Inflammatory macrophage (primary cell): ENCODE measurements at regions not wholly inside any gene's neighbourhood (a gene's known extent, or its start where the extent isn't known, plus 50 kb on each side); places are given as distances from the start of the nearest gene placed in this dataset.

ENCODE experiments used
- DNase-seq, 2 donors: peaks; one replicate each; pipeline ENCODE4 v3.0.0-alpha.2; 2020 to 2022

DNA sequence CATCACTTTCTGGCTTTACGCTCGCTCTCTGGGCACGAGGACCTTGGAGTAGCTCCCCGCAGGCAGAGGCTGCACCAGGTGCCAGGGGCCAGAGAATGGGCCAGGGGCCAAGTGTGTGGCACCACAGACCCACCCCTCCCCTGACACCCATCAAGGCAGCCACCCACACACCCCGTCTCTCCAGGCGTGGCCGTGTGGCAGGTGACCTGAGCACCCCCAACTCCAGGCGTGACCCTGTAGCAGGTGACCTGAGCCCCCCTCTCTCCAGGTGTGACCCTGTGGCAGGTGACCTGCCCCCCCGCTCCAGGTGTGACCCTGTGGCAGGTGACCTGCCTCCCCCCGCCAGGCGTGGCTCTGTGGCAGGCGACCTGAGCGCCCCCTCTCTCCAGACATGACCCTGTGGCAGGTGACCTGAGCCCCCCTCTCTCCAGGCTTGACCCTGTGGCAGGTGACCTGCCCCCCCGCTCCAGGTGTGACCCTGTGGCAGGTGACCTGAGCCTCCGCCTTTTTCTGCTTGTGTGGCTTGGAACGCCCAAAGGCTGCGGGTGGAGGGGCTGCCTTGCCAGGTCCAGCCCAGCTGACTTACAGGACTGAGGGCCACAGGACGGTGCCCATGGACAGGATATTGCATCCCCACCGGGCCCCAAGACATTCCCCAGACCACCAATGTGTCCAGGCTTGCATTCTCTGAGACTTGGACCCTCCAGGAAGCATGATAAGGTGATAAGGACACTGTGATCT is 667.2 kb downstream of the BRD1 start:
- no peak for DNase-seq

DNA sequence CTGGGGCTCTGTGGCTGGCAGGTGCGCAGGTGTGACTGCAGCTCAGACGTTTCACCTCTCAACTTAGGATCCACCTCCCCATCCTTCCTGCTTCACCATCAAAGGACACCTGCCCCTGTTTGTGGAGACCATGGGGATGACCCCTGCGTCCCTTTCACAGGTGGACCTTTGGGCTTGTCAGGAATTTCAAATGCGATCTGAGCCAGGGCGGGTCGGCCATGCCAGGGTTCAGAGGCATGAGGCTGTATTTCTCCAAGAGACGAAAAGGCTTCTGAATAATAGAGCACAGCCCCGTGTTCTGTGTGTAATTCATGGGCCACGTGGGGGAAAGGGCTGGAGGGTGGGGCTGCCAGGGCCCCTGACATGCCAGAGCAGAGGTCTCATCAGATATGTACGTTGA is 668.0 kb downstream of the BRD1 start:
- DNase-seq = no peak

DNA sequence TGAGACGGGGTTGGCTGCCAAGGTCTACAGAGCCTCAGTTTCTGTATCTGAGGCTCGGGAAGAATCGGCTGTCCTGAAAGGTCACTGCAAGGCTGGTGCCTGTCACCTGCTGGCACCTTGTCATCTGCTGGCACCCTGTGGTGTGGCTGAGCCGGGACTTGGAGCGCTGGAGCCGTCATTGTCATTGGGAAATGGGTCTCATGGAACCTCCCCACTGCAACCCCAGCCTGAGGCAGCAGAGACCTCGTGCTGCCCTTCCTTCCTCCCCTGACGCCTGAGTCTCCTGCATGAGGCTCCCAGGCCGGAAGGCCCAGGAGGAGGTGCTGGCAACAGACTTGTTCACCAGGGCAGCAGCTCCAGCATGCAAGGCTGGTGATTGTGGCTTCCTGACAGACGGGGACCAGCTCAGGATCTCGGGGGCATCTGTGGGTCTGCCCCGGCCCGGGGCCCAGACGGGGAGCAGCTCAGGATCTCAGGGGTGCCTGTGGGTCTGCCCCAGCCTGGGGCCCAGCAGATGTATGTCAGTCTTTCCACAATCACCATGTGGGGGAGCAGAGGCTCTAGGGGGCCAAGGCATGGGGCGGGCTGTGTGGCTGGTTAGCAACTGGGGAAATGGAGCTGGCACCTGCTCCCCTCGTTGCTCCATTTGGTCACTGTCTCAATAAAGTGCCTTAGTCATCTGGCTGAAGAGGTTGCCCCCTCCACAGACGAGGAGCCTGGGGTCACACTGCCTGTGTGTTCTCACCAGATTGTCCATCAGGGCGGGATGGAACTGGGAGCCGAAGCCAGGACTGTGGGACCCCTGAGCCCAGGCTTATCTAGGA is 668.7 kb downstream of the BRD1 start:
- no peak for DNase-seq

DNA sequence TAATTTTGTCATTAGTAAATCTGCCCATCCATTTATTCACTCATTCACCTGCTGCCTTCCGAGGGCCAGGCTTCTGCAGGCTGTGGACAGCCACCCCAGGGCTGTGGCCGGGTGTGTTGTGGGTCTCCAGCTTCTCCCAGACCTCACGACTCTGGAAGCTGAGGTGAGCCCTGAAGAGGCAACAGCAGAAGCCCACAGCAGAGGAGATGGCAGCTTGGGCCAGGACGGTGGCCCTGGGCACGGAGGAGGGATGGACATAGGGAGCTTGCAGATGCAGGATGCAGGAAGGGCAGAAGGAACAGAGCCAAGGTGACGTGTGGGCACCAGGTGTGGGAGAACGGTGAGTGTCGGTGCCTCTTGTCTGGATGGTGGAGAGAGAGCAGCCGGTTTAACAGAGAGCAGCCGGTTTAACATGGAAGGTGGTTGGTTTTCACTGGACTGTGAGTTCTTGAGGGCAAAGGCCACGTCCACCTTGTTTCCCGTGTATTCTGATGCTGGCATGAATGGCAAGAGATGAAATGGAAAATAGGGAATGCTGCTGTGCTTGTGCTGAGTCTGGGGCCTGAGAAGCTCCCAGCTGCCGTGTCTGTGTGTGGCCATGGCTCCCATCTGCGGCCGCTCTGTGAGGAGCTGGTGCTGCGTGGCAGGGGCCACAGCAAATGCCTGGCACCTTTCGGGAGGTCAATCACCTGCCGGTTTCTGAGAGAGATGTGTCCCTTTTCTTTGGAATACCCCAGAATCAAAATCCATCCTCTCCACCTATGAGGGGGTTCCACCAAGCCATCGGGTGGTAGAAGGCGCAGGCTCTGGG is 669.9 kb downstream of the BRD1 start:
- DNase-seq = no peak

DNA sequence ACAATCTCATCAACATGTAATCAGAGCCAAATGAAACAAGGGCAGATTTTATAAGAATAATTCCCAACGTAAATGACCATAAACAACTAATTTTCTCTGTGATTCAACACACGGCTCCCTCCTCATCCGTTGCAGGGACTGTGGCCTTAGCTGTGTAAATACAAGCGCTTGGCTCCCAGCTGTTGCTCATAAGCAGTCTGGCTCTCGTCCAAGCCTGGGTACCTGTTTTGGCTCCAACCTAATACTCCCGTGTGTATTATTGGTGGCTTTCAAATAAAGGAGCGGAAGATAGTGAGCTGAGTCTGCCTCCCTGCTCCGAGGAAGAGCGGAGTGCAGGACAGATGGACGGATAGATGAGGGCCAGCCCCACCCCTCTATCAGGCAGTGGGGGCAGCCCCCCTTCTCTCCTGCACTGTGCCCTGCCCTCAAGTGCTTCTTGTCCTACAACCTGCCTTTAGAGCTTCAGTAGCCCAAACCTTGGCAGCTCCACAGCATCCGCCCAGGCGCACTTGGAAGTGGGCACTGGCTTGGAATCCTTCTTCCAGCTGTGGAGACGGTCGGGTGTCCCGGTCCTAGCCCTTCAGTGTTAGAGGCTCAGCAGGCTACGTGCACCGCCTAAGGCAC is 670.9 kb downstream of the BRD1 start:
- DNase-seq = no peak

DNA sequence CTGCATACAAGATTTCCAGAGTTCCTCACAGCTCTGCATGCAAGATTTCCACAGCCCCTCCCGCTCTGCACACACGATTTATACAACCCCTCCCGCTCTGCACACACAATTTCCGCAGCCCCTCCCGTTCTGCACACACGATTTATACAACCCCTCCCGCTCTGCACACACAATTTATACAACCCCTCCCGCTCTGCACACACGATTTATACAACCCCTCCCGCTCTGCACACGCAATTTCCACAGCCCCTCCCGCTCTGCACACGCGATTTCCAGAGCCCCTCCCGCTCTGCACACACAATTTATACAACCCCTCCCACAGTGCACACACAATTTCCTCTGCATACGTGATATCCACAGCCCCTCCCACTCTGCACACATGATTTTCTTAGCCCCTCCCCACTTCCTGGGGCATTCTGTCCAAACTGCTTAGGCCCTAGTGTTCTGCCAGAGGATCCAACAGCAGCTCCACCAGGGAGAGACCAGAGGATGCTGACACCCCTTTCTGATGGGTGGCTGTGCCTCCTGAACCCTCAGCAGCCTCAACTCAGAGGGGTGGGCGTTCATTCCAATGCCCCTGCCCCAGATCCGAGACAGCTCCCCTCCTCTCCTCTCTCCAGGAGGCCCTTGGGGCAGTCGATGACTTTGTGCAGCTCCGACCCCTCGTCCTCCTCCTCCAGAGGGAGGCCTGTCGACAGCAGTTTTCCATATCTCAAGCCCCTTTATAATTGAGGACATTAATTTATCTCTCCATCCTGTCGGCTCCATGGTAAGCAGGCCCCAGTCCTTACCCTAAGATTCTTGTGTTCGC is 671.7 kb downstream of the BRD1 start:
- no peak for DNase-seq

- no peak for DNase-seq
Measured at GRCh38 chr22:49155039-49155769, 672.5 kb downstream of the BRD1 start.

DNA sequence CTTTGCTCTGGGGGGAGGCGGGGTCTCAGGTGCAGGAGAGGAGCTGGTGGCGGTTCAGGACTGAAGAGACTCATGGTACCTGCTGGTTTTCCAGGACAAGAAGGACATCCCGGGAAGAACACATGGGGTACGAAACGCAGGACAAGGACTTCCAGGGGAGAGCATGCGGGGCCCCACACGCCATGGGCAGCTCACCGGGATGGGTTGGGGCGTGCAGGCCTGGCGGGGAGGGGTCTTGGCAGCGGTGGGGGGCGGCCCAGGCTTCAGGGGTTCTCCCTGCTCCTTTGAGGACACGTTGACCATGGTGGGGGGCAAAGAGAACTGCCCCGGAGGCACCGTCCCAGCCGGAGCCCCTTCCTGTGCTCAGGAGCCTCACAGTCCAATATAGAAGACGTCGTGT is 673.2 kb downstream of the BRD1 start:
- DNase-seq = no peak

- no peak for DNase-seq
Measured at GRCh38 chr22:49153921-49154320, 673.8 kb downstream of the BRD1 start.

GRCh38 chr22:49152939-49153770 is 674.5 kb downstream of the BRD1 start:
- no peak for DNase-seq

DNA sequence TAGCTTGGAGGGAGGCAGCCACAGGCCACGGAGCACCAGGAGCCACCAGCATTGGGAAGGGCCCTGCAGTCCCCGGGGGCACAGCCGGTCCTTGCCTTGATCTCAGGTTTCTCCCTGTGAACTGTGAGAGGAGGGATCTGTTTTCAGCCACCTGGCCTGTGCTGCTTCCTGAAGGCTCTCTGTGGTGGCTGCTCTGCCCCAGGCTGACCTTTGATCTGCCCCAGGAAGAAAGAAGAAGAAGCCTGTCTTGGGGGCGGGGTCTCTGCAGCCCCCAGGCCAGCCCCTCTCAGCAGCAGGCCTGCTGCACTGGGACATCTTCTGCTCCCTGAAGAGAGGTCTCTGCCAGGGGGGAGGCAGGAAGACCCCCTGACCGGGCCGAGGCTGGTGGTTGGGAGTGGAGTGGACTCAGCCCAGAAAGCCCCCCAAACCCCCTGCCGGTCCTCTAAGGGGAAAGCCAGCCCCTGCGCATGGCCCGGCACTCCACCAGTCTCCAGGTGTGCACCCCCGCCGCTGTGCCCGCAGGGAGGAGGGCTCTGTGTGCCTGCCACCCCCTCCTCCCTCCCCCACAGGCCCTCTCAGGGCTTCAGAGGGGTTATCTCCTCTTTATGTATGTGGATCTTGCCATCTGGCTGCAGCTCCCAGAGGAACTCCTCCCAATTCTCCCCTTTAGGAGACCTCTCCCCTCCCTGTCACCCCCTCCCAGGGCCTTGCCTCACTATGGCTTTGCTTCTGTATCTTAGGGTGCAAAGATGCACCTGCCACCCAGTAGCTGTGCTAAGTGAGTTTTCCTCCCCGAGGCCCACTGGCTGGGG is 675.3 kb downstream of the BRD1 start:
- DNase-seq = no peak

DNA sequence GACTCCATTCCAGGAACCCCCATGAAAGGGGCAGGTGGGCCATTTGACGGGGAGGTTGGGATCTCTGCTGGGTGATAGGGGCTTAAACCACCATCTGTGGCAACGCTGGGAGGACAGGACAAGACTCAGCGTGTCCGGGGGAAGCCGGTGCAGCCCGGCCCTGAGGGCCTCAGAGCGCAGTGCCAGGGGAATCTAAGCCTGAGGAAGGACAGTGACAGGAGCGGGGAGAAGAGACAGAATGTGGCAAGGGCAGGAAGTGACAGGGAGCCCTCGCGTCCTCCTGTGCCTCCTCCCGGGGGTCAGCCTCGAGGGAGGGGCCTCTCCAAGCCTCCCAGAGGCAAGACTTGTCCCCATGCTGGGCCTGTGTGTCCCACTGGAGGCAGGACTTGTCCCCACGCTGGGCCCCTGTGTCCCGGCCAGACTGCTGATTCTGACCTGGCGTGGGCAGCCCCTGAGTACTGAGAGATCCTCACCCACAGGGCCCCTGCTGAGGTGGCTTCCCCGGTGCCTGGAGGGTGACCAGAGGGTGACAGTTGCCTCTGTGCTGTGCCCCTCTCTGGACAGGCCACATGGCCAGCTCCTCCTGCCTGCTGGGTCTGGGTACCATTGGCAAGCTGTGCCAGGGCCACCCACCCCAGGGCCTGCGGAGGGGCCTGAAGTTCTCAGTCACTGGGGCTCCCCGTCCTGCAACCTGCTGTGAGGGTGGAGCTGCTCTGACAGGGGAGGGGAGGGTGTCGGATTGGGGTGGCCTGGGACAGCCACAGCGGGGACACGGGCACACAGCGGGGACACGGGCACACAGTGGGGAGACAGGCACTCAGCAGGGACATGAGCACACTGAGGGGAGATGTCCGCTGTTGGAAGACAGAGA is 676.2 kb downstream of the BRD1 start:
- DNase-seq = no peak

DNA sequence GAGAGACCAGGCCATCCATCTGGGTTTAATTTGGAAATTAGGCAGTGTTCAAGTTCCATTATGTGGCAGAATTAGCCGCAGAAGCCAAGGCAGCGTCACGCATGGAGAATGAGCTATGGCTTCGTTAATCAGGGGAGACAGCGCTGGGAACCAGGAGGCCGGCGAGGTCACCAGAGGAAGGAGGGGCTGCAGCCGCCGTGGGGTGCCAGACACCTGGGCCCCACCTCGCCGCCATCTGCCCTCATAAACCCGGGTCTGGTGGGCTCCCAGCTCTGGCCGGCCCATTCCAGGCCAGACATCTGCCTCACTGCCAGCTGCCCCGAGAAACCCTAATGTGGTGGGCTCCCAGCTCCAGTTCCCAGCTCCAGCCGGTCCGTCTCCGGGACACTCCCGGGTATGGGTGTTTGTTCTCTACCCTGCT is 676.9 kb downstream of the BRD1 start:
- no peak for DNase-seq

GRCh38 chr22:49149721-49150608 is 677.7 kb downstream of the BRD1 start:
- no peak for DNase-seq

- no peak for DNase-seq
Measured at GRCh38 chr22:49148895-49149418, 678.7 kb downstream of the BRD1 start.

DNA sequence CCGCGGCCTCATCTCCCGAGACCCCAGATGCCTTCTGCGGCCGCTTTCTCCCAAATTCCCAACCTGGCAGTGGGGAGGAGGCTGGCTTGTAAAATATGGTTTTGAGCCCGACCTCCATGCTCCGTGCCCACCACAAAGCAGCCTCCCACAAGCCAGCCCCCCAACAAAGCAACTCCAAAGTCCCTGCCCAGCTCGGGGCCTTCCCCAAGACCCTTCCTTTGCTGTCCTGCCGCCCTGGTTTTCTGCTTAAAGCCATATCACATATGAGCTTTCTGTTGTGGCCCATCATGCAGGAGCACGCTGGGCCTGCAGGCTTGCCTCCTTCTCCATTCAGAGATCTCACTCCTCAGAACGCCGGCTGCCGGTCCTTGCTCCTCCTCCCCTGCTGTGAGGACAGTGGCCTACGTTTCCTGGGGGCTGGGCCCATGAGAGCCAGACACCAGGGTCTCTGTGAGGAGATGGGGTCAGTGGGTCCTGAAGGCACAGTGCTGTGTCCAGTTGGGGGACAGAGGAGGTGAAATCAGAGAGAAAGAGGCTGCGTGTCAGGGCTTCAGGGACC is 680.0 kb downstream of the BRD1 start:
- no peak for DNase-seq

GRCh38 chr22:49147171-49147570 is 680.5 kb downstream of the BRD1 start:
- DNase-seq = no peak
